Body of pancreas (tissue), 4 donors: ENCODE measurements at regions not wholly inside any gene's neighbourhood (a gene's known extent, or its start where the extent isn't known, plus 50 kb on each side); places are given as distances from the start of the nearest gene placed in this dataset.

Source experiments
- CTCF ChIP-seq, 7 experiments: fragments of 450-650 bp in 4 of 7; fragments of 200-600 bp in 3 of 7; sonication (generic) in 3 of 7; IDR thresholded peaks; one replicate each; pipeline ENCODE4 v1.5.1; 2016 to 2019; ENCODE audit warnings: antibody characterized with exemption in 7 of 7
- POLR2A ChIP-seq, 3 donors: fragments of 450-650 bp; IDR thresholded peaks; one replicate each; pipeline ENCODE4 v1.6.1; 2016; ENCODE audit warnings: antibody characterized with exemption in 3 of 3, mild to moderate bottlenecking in 2 of 3

DNA sequence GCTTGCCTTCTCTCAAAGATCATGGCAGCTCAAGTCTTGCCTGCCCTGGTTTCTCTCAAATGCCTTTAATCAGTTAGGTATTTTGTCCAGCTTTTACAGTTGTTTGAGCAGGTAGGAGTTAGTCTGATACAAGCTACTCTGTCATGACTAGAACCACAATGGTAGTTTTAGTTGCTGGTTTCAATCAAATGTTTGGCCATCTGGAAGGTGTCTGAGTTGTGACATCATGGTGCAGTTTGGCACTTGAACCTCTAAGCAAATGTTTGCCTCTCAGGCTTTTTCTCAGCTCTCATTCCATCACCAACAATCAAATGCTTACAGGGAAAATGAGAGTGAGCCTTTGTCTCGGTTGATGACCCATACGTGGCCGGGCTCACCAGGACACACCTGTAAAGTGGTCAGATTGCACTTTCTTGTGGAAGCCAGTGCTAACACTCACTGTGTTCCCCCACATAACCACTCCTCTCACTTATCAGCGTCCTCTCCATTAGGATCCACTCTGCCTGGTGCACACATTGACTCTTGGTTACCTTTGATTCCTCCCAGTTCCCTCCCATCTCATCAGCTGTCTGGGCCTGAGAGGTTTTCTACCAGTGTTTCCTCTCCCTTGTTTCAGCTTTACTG is 67.5 kb downstream of the CCDC185 start:
- TF ChIP-seq CTCF (IDR thresholded peaks at IDR 0.05) (no peak), POLR2A (IDR thresholded peaks at IDR 0.05) (no peak)
